ENCODE measurements at regions not wholly inside any gene's neighbourhood (a gene's known extent, or its start where the extent isn't known, plus 50 kb on each side); places are given as distances from the start of the nearest gene placed in this dataset.

DNA sequence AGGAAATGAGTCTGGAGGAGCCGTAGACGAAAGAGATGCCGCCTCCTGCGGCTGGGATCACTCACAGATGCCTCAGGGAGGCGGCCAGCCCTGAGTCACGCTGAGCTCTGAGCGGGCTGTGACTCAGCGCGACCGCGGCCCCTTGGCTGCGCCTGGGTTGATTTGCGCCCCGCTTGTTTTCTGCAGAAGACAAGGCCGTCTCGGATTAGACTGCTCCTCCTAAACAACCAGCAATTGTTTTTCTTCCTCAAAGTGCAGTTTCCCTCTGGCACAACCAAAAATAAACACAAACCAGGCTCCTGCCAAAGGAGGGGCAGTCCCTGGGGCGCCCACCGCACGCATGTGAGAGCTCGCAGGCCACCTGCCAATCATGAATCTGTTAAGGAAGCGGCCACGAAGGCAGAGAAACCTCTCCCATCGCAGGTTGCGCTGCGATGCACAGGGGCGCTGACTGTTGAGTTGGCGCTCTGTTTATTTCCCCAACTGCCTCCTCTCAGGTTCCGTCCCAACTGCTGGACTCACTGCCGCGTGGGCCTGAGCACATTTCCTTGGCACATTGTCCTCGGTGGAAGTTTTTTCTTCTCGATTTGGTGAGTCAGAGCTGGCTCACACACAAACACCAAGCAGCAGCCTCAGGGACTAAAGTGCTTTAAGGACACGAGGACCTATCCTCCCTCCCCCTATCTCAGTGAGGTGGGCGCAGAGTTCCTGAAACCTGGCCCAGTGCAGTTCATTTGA lies 85.2 kb upstream of the NDUFV2 start (continued):
- TF ChIP-seq MIER1 (IDR thresholded peaks at IDR 0.05; ENCODE audit: low read depth) (no peak), ZNF408 (CRISPR knock-in tag; IDR thresholded peaks at IDR 0.05; ENCODE audit: low read depth) (no peak), HDAC6 (IDR thresholded peaks at IDR 0.05; ENCODE audit: low read depth, low read length) (no peak), CTBP1 (IDR thresholded peaks at IDR 0.05; ENCODE audit: borderline replicate concordance) (peak; percentile 96), TGIF2 (CRISPR knock-in tag; IDR thresholded peaks at IDR 0.05) (no peak), CHCHD3 (CRISPR knock-in tag; IDR thresholded peaks at IDR 0.05) (no peak), RAD51 (IDR thresholded peaks at IDR 0.05; ENCODE audit: borderline replicate concordance, low read depth) (0 out of 2 replicates have a peak, but pooled peaks have one; percentile 7), SMAD3 (CRISPR knock-in tag; conservative IDR thresholded peaks at IDR 0.05) (peak; percentile 45), NFXL1 (CRISPR knock-in tag; IDR thresholded peaks at IDR 0.05) (no peak), MTA3 (IDR thresholded peaks at IDR 0.05; ENCODE audit: borderline replicate concordance) (peak; percentile 89), POLR2B (IDR thresholded peaks at IDR 0.05; ENCODE audit: low read depth, partially characterized antibody) (peak; percentile 61), SRF (CRISPR knock-in tag; IDR thresholded peaks at IDR 0.05) (peak in 1 of 2 experiments; percentile 90; a peak in 2 of 4 replicates)
- TF ChIP-seq, protein P1, sequence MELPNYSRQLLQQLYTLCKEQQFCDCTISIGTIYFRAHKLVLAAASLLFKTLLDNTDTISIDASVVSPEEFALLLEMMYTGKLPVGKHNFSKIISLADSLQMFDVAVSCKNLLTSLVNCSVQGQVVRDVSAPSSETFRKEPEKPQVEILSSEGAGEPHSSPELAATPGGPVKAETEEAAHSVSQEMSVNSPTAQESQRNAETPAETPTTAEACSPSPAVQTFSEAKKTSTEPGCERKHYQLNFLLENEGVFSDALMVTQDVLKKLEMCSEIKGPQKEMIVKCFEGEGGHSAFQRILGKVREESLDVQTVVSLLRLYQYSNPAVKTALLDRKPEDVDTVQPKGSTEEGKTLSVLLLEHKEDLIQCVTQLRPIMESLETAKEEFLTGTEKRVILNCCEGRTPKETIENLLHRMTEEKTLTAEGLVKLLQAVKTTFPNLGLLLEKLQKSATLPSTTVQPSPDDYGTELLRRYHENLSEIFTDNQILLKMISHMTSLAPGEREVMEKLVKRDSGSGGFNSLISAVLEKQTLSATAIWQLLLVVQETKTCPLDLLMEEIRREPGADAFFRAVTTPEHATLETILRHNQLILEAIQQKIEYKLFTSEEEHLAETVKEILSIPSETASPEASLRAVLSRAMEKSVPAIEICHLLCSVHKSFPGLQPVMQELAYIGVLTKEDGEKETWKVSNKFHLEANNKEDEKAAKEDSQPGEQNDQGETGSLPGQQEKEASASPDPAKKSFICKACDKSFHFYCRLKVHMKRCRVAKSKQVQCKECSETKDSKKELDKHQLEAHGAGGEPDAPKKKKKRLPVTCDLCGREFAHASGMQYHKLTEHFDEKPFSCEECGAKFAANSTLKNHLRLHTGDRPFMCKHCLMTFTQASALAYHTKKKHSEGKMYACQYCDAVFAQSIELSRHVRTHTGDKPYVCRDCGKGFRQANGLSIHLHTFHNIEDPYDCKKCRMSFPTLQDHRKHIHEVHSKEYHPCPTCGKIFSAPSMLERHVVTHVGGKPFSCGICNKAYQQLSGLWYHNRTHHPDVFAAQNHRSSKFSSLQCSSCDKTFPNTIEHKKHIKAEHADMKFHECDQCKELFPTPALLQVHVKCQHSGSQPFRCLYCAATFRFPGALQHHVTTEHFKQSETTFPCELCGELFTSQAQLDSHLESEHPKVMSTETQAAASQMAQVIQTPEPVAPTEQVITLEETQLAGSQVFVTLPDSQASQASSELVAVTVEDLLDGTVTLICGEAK (IDR thresholded peaks at IDR 0.05), result no peak
- TF ChIP-seq, protein P1 (CRISPR knock-in tag; IDR thresholded peaks at IDR 0.05), result peak; percentile 39; the same call in 1 of the 2 replicates
- TF ChIP-seq, protein P2, sequence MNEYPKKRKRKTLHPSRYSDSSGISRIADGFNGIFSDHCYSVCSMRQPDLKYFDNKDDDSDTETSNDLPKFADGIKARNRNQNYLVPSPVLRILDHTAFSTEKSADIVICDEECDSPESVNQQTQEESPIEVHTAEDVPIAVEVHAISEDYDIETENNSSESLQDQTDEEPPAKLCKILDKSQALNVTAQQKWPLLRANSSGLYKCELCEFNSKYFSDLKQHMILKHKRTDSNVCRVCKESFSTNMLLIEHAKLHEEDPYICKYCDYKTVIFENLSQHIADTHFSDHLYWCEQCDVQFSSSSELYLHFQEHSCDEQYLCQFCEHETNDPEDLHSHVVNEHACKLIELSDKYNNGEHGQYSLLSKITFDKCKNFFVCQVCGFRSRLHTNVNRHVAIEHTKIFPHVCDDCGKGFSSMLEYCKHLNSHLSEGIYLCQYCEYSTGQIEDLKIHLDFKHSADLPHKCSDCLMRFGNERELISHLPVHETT (CRISPR knock-in tag; conservative IDR thresholded peaks at IDR 0.05 in 1 of 2, IDR thresholded peaks at IDR 0.05 in 1 of 2), result peak in 1 of 2 experiments; percentile 76; a peak in 1 of 4 replicates
- TF ChIP-seq, protein P3, sequence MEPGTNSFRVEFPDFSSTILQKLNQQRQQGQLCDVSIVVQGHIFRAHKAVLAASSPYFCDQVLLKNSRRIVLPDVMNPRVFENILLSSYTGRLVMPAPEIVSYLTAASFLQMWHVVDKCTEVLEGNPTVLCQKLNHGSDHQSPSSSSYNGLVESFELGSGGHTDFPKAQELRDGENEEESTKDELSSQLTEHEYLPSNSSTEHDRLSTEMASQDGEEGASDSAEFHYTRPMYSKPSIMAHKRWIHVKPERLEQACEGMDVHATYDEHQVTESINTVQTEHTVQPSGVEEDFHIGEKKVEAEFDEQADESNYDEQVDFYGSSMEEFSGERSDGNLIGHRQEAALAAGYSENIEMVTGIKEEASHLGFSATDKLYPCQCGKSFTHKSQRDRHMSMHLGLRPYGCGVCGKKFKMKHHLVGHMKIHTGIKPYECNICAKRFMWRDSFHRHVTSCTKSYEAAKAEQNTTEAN (CRISPR knock-in tag; IDR thresholded peaks at IDR 0.05), result no peak

Data from K562 (cell line).